Islet of Langerhans (tissue), 1 donor: ENCODE measurements at regions not wholly inside any gene's neighbourhood (a gene's known extent, or its start where the extent isn't known, plus 50 kb on each side); places are given as distances from the start of the nearest gene placed in this dataset.
"Not testable (repeated sequence)": the region's sequence is repeated elsewhere in the genome, so short reads cannot be mapped to it uniquely, and the experiment has no call there.

Experiments used
- FAIRE-seq: peaks from one replicate; lab custom pipeline; 2011; peaks lifted over from hg19 to GRCh38; lab: Jason Lieb, UNC

DNA sequence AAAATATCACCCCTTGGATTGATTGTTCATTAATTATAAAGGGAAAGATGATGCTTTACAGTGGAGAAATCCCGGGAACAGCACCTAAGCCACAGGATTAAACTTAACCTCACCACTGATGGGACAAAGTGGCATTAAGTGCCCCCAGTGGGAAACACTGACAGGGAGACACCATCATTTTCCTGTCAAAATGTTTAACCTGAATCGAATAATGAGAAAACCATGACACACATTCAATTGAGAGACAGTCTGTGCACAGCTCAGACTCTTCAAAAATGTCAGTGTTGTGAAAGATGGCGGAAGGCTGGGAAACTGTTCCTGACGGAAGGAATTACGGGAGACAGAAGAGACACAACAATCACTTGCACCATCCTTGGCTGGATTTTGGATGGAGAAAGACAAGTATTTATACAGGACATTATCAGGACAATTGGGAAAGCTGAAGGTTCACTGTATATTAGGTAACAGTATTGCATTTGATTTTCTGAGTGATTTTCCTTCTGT, 111.8 kb upstream of the ASB18 start:
- FAIRE-seq, result no peak

DNA sequence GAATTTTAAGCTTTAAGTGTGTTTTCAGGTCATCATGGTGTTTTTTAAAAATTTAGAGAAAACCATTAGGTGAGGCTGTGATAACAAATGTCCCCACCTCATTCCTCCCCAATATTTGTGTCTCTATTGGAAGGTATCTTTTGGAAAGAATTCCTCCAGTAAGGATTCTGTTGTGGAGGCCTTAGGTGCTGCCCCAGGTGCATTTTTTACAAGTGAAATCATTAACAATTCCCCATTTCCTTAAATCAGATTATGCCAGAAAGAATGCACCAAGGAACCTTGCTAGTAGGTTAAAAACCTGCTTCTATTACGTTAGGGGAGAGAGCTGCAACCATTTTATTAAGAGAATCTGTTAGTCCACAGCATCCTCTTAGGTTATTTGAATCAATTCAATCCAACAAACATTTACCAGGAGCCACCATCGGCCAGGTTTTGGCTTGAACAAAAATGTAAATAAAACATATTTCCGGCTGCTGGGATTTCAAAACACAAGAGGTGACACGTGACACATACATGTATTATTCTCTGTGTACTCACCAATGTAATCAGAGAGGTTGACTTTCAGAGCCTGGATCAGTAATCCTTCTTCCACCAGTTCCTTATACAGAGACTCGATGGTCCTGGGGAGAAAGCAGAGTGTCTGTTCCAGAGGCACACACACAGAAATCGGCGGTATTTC, 112.5 kb upstream of the ASB18 start:
- no peak for FAIRE-seq

- FAIRE-seq, result no peak
Measured at GRCh38 chr2:236380051-236380612, 115.9 kb upstream of the ASB18 start.

DNA sequence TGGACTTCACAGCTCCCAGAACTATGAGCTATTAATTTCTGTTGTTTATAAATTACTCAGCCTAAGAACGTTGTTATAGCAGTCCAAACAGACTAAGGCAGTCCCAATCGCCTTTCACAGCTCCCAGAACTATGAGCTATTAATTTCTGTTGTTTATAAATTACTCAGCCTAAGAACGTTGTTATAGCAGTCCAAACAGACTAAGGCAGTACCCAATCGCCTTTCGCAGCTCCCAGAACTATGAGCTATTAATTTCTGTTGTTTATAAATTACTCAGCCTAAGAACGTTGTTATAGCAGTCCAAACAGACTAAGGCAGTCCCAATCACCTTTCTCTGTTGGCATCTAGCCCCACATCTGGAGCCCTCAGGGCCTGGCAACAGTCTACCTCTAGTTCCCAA, 117.0 kb upstream of the ASB18 start:
- FAIRE-seq, result not testable (repeated sequence)

DNA sequence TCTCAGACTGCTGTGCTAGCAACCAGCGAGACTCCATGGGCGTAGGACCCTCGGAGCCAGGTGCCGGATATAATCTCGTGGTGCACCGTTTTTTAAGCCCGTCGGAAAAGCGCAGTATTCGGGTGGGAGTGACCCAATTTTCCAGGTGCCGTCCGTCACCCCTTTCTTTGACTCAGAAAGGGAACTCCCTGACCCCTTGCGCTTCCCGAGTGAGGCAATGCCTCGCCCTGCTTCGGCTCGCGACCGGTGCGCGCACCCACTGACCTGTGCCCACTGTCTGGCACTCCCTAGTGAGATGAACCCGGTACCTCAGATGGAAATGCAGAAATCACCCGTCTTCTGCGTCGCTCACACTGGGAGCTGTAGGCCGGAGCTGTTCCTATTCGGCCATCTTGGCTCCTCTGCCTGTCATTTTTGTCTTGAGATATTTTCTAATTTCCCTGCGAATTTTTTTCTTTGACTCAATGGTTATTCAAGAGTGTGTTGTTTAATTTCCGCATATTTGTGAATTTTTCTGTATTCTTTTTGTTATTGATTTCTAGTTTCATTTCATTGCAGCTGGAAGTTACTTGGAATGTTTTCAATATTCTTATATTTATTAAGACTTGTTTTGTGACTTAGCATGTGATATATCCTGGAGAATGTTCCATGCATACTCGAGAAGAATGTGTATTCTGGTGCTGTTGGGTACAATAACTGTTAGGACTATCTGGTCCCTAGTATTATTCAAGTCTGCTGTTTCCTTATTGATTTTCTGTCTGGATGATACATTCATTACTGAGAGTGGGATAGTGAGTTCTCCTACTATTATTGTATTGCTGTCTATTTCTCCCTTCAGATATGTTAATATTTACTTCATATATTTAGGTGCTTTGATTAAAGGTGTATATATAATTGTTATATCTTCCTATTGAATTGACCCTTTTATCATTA, 125.3 kb upstream of the ASB18 start:
- not testable (repeated sequence) for FAIRE-seq

DNA sequence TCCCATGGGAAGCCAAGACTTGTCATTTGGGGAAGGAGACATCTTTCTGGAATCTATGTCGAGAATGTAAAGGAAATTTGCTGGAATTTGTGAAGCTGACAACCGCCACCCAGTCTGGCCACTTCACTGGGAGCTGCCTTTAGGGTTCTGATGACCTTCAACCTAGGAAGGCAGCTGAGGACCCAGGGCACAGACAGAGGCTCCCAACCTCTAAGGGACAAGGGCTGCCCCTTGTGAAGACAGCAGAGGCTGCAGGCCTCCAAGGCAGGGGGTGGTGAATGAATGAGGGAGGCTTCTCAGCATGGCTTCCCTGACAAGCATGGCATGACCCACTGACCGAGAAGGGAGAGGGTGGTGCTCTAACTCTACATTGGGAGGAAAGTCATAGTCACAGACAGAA, 128.9 kb upstream of the ASB18 start:
- no peak for FAIRE-seq

GRCh38 chr2:236393581-236393980, 129.4 kb upstream of the ASB18 start:
- FAIRE-seq, result no peak

DNA sequence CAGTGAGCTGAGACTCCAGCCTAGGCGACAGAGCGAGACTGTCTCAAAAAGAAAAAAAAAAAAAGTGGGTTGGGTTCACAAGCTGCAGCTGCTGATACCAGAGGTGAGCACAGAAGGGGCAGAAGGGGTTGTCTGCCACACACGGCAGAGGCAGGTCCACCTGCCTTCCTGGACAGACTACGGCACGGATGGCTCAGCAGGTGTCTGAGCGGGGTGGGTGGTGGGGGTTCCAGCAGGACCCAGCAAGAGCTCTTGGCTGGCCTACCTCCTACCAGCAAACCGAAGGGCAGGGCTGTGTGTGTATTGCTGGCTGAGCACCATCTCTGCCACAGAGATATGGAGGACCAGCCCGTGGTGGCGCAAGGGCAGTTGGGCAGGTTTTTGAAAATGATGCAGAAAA, 130.4 kb upstream of the ASB18 start:
- FAIRE-seq, result no peak

GRCh38 chr2:236395067-236395466, 130.9 kb upstream of the ASB18 start:
- FAIRE-seq, result no peak

GRCh38 chr2:236396818-236397350, 132.7 kb upstream of the ASB18 start:
- FAIRE-seq, result no peak

GRCh38 chr2:236397681-236398080, 133.5 kb upstream of the ASB18 start:
- no peak for FAIRE-seq

GRCh38 chr2:236399409-236399808, 135.2 kb upstream of the ASB18 start:
- FAIRE-seq, result no peak

GRCh38 chr2:236400046-236400574, 135.9 kb upstream of the ASB18 start:
- no peak for FAIRE-seq

DNA sequence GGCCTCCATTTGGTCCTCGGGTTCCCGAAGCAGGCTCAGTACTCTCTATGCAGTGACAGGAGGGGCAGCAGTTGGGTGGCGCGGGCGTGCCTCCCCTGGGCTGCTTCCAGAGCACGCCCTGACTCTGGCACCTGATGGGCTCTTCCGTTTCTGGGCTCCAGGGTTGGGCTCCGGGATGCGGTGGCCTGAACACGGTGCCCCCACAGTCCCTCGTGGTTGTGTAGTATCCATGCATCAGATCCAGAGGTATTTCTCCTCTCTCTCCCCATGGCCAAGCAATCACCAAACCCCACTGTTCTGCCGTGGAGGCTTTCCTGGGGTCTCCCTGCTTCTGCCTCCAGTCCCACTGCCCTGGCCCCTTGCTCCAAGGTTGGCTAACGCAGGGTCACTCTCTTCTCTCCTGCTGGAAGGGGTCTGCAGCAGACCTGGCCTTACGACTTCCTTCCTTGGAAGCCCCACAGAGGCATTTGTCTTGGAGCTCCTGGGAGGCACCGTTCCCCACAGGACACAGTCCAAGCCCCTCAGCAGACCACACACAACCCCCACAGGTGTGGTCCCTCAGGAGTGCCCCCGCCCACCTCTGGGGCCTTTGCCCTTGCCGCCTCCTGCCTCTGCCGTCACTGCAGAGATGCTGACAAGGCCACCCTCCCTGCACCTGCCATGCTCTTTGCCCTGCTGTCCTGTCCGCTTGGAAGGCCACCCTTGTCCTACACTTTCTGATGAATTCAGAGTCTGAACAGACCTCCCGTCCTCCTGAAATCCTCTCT, 136.6 kb upstream of the ASB18 start:
- no peak for FAIRE-seq

DNA sequence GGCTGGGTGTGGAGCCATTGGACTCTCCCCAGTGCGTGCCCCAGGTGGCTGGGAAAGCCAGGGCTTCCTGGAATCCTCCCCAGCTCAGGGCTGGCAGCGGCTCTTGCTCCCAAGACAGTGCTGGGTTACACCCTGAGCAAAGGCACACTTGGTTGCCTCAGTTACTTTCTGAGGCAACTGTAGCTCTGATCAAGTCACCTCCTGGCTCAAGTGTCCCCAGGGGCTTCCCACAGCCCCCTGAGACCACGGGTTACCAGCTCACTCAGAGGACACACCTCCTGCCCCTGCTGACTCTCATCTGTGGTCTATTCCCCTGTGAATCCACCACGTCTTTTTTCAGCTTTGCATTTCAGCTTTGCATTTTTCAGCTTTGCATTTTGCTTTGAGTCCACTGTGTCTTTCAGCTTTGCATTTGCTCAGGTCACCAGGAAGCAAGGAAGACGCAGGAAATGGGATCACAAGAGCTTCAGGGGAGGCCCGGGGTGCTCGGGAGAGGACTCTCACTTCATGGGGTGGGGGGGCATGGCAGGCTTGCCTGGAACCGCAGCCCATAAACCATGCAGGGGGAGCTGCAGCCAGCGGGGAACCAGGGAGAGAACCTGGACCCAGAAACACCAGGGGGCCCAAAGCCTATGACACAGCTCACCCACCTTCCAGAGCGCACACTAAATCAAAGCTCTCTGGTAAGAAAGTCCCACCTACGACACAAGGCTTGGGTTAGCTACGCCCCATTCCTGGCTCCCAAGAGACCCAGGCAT, 138.0 kb upstream of the ASB18 start:
- FAIRE-seq, result no peak

DNA sequence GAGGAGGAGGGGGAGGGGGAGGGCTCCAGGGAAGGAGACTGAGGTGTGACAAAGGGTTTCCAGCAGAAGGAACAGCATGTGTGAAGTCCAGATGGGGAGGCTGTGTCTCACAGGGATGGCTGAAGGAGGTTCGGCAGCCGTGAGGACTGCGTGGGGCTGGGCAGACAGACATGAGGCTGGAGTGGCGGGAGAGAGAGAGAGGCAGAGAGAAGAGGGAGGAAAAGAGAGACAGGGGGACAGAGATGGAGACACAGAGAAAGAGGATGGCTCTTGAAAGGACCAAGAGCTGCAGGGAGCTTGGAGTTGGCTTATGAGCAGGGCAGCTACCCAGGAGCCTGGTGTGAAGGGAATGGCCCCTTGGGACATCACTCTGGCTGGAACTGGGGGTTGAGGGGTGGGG, 138.9 kb upstream of the ASB18 start:
- no peak for FAIRE-seq

- no peak for FAIRE-seq
Measured at GRCh38 chr2:236403811-236404210, 139.6 kb upstream of the ASB18 start.

DNA sequence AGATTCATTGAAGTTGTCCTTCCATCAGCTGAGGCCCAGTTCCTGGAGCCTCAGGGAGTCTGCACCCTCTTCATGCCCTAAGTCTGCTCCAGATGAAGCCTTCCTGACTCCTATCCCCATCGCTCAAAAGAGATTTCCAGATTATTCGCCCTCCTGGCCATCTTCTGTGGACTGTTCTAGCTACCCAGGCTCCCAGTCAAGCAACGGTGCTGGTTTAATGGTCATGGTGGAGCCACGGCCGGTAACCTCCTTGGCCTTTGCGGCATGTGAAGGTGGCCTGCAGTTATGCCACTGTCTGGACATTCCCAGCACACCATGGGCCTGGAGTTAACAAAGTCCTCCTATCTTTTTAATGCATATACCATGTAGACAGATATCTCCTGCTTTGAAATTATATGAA, 140.1 kb upstream of the ASB18 start:
- FAIRE-seq, result no peak

- no peak for FAIRE-seq
Measured at GRCh38 chr2:236405357-236405756, 141.2 kb upstream of the ASB18 start.

DNA sequence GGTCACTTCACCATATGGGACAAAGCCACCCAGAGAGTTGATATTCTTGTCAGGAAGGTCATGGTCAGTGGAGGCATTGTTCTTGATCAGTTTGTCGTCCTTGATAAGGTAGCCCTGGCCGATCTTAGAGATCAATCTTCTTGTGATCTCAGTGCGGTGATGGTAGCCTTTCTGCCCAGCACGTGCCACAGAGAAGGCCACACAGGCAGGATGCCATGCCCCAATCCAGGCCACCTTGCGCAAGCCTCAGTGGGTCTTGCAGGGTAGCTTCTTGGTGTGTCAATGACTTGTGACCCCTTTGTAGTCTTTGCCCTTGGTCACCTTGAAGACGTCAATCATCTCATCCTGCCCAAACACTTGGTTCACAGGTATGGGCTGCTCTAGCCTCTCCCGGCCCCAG, 143.9 kb upstream of the ASB18 start:
- FAIRE-seq, result no peak

DNA sequence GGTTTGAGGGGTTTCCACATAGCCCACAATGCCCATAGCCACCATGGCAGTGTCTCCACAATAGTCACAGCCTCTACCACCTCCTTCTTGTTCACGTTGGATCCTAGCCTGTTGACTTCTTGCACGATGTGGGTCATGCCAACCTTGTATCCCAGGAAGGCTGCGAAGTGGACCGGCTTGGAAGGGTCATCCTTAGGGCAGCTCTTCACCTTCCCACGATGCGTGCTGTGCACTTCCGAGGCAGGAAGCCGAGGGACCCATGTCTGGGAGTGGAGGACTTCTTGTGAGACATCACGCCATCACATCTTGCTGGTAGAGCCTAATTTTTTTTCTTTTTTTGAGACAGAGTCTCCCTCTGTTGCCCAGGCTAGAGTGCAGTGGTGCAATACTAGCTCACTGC, 144.6 kb upstream of the ASB18 start:
- no peak for FAIRE-seq
